GM18873 (cell line): ENCODE measurements at regions not wholly inside any gene's neighbourhood (a gene's known extent, or its start where the extent isn't known, plus 50 kb on each side); places are given as distances from the start of the nearest gene placed in this dataset.
"Not testable (repeated sequence)": the region's sequence is repeated elsewhere in the genome, so short reads cannot be mapped to it uniquely, and the experiment has no call there.

Experiments
- ATAC-seq: cut with Tn5 transposase; IDR thresholded peaks from one replicate; pipeline ENCODE4 v1.9.1; 2021; ENCODE audit warnings: mild to moderate bottlenecking, moderate library complexity, moderate number of reproducible peaks; ENCODE audit not compliant: unreplicated experiment, low FRiP score

DNA sequence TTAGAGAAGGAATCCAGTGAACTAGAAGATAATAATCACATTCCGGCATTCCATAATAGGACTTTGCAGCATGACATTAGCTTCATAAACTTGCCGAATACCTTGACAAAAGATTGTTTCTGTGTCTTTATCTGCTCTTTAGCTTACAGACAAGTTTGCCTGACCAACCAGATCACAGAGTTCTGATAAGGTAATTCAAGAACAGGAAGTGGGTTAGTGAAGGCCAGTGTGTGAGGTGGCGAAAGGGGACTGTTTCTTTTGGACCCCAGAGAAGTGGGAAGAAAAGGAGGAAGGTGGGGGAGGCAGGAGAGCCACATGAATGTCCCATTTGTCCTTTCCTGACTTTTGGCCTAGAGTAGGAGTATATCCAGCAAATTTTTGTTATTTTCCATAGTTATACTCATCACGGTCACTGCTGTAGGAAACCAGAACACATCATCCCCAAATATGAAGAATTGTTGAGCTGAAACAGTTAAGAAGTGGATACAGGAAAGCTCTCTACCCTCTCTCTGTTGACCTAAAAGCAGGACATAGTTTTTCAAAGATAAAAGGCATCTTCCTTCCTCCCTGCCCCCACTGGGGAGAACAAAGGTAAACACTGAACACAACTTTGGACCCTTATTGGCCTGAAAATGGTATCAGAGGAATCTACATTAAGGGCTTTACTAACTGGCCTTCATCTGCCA, 72.4 kb upstream of the TNFAIP3 start:
- no peak for ATAC-seq

DNA sequence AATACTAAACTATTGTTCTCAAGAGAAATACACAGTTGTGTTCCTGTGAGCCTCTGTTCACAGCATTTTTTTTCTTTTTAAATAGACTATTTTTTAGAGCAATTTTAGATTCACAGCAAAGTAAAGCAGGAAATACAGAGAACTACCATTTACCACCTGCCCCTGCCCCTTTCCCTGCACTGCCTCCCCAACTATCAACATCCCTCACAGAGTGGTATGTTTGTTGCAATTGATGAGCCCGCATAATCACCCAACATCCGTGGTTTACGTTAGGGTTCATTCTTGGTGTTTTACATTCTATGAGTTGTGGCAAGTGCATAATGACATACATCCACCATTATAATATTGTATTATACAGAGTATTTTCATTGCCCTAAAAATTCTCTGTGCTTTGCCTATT, 71.6 kb upstream of the TNFAIP3 start:
- no peak for ATAC-seq

DNA sequence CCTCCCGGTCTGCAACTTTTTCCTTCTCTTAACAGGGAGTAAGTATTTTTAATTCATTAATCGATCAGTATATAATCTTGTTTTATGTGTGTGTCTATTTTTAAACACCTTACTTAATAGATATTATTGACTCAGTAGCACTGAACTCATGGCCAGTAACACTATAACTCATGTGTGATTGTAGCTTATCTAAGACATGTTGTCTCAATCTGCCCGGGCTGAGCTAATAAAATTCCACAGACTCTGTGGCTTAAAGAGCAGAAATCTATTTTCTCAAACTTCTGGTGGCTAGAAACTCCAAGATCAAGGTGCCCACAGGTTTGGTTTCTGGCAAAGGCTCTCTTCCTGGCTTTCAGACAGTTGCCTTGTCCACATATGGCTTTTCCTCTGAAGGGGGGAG, 68.8 kb upstream of the TNFAIP3 start:
- no peak for ATAC-seq

DNA sequence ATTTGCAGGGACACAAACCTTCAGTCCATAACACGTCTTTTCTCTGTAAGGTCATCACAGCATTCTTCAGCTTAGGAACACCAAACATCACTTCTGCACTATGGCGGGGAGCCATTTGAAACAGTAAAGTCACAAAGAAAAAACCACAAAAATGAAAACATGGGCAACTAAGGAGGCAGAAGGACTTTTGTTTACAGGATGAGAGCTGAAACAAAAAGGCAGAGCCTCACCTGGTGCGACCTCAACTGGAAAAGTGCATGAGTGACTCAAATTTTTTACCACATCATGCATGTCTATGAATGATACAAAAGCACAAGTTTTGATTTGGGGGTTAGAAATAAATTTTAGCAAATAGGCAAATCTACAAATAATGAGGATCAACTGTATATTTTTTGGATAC, 68.2 kb upstream of the TNFAIP3 start:
- no peak for ATAC-seq

DNA sequence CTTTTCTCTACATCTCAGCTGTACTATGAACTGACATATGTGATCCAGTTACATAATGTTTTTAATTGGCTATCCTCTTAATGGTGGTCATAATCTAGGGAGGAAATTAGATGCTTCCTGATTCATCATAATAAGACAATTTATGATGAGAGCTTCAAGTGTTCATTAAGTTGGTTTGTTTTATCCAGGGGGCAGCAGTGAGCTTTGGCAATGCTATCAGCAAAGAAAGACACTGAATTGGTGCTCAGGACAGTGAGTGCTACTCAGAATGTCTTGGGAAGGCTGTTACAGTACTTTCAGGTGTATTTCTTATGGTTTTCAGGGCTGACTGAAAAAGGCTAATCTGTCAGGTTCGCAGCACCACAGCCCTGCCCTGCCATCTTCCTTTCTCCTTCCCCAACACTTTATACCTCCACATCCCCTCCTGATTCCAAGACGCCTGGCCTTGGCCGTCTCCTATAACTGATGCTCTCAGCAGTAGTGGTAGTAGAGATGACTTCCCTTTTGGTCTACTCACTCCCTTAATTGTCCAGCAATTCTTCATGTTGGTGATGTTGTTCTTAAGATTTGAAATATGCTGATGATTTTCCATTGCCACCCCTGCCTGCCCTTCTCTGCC, 67.0 kb upstream of the TNFAIP3 start:
- ATAC-seq, result peak; percentile 49

DNA sequence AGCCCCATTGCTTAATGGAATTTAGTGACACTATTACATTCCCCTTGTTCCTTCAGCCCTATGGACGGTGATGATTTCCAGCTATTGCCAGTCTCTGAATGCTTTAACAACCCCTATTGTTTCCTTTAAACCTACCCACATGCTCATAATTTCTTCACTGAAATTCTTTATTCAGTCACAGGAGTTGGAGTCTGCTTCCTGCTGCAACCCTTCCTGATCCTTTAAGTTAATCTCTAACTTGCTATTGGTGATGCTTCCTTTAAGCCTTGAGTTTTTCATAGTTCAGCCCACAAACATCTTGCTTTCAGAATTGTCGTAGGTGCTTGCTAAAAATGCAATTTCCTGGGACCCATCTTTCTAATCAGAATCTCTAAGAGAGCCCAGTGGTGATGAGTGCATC, 66.3 kb upstream of the TNFAIP3 start:
- no peak for ATAC-seq

DNA sequence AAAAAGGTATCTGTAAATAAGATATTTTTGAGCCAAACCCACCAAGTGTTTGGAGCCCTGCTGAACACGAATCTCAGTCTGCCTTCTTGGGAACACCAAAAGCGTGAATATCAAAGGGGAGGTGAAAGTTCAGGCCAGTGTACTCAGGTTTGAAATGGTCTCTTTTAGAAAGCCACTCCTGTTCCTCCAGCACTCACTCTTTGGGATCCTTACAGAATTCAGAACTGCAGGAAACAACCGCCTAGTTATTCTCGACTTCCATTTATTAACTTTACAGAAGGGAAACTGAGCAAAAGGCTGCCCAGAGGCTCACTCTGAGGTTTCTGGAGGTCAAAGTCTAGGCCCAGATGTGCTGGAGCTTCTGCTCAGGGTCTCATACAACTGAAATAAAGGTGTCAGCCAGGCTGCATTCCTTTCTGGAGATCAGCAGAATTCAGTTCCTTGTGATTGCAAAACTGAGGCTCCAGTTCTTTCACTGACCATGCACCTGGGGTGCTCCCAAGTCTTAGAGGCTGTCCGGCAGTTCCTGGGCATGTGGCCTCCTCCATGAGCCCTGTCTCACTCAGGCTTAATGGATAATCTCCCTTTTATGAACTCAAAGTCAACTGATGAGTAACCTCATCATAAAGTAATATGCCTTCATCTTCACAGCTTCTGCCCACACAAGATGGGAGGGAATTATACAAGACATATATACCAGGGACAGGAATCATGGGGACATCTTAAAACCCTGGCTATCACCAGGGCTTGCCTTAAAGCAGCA, 65.5 kb upstream of the TNFAIP3 start:
- ATAC-seq, result no peak

DNA sequence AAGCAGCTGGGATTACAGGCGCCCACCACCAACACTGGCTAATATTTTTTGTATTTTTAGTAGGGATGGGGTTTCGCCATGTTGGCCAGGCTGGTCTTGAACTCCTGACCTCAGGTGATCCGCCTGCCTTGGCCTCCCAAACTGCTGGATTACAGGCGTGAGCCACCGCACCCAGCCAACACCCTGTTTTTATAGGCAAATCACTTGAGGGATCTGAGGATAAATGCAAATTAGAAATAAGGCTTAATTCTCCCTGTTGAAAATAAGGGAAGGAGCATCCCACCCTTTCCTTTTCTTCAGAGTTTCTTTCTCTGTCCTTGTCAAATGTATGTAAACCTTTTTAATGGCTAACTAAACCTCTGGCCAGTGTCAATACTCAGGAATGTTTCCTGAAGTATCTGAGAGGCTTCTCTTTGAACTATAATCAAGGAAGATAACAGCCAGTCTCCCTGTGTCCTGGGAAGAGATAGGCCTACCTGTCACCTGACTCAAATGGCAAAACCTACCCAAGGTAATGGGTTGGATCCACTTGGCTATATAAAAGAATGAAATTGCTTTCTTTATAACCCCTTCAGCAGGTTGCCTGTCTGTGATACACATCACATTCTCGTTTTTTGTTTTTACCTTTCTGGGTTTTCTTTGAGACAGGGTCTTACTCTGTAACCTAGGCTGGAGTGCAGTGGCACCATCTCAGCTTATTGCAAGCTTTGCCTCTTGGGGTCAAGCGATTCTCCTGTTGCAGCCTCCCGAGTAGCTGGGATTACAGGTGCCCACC, 64.5 kb upstream of the TNFAIP3 start:
- no peak for ATAC-seq

DNA sequence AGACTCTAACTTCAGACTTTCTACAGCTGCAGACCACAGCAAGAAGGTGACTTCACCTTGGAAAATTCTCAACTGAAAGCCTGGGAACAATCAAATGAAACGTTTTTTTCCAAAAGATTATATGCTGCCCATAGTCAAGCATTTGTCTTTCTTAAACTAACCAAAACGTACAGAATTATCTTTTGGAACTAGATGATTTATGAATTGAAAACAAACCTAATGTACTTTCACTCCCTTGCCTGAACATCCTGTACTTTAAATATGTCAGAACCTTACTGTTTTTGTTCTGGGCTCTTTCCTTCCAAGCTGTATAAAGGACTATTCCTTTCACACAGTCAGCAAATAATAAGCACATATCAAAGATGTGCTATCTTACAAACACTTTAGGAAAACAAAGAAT, 62.4 kb upstream of the TNFAIP3 start:
- ATAC-seq, result no peak

DNA sequence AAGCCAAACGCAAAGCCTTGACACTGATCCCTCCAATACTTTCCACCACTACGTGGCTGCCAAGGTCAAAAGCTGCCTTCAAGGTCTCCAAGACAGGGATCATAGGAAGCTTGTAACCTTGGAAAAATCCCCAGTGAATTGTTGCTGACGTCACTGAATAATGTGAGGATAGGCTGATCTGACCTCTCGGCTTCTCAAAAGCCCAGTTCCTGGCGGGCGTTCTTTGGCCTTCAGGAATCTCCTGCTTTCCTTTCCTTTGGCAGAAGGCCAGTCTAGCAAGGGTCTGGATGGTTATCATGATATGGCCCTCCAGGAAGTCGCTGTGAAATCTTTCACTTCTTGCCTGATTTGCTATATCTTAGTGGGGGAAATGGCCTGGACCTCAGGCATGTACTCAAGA, 61.4 kb upstream of the TNFAIP3 start:
- ATAC-seq, result no peak

DNA sequence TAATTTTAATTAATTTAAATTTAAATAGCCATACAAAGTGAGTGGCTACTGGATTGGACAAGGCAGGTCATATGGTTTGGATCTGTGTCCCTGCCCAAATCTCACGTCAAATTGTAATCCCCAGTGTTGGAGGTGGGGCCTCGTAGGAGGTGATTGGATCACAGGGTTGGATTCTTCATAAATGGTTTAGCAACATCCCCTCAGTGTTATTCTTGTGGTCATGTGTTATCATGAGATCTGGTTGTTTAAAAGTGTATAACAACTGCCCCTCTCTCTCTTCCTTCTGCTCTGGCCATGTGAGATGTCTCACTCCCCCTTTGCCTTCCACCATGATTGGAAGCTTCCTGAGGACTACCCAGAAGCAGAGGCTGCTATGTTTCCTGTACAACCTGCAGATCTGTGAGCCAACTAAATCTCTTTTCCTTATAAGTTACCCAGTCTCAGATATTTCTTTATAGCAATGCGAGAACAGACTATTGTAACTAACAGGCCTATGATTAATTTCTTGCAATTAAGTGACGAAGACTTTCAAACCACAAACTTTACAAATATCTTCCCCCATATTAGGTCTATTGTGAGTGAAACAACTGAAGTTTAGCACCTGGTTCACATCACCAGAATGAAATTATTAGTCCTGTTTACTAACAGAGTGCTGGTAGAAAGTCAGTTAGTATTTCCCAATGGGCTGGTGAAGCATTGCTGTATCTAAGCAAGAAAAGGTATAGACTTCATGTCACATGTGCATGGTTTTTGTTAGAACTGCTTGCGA, 60.0 kb upstream of the TNFAIP3 start:
- ATAC-seq, result no peak

DNA sequence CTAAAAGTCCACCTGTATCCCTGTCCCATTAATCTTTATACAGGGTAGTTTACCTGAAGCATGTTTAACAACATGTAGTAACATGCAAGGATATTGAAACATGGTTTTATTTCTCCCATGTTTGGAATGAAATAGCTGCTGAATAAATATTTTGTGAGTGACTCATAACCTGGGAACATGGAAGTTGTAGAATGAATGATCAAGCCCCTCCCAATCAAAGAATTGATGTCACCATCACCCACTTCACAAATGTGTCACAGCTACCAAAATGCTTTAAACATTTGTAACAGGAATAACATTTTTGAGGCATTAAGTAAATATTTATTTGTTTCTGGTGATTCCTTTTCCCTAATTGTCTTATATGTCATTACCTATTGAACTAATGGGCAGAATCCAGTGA, 58.9 kb upstream of the TNFAIP3 start:
- ATAC-seq, result no peak

DNA sequence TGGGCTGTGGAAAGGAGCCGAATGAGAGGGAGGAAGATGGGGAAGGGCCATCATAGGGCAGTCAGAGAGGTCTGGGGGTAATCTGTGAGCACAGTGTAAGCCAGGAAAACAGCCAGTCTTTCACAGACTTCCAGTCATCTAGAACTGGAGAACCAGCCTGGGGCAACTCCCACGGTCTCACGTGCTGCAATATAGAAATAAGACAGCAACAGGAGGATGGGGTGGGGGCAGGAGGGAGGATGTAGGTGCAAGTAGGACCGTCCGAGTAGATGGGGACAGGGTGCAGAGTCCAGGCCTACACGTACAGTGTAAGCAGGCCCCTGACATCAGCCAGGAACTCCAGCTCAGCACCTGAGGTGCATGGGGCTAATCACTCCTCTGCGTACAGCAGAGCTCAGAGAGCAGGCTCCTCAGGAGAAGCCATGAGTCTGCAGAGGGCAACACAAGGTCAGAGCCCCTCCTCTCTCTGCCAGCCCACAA, 58.2 kb upstream of the TNFAIP3 start:
- ATAC-seq, result no peak

DNA sequence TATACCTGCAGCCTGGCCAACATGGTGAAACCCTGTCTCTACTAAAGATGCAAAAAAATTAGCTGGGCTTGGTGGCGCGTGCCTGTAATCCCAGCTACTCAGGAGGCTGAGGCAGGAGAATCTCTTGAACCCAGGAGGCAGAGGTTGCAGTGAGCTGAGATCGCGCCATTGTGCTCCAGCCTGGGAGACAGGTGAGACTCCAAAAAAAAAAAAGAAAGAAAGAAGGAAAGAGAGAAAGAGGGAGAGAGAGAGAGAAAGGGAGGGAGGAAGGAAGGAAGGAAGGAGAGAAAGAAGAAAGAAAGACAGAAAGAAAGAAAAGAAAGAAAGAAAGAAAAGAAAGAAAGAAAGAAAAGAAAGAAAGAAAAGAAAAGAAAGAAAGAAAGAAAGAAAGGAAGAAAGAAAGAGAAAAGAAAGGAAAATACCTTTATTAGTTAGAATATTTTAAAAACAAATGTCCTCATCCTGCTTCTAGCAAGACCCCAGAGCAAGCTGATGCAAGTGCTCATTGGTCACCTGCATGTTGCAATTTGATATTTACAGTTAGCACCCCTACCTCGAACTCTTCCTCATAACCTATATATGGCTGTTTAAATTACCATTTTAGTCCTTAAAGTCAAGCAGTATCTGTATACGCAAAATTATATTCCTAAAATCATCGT, 57.0 kb upstream of the TNFAIP3 start:
- ATAC-seq, result not testable (repeated sequence)

DNA sequence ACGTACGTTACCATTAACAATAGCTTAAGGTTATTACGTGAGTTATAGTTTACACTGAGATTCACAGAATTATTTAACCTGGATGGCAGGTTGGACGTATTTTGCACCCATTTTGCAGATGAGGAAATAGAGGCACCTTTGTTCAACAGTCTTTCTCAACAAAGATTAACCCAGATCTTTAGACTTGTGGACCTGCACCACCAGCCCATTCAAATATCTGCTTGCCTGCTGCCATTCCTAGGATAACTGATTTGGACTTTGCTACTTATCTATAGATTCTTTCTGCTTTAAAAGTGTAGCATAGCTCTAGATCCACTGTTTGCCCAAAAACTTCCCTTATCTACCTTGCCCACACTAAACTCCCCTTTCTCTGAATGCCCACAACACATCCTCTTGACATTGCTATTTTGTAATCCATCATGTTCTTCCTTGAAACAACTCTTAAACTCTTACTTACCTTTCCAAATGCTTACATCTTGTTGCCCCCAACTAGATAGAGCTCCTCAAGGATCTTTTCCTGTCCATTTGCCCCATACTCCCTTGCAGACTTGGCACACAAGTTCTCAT, 56.4 kb upstream of the TNFAIP3 start:
- ATAC-seq, result no peak

DNA sequence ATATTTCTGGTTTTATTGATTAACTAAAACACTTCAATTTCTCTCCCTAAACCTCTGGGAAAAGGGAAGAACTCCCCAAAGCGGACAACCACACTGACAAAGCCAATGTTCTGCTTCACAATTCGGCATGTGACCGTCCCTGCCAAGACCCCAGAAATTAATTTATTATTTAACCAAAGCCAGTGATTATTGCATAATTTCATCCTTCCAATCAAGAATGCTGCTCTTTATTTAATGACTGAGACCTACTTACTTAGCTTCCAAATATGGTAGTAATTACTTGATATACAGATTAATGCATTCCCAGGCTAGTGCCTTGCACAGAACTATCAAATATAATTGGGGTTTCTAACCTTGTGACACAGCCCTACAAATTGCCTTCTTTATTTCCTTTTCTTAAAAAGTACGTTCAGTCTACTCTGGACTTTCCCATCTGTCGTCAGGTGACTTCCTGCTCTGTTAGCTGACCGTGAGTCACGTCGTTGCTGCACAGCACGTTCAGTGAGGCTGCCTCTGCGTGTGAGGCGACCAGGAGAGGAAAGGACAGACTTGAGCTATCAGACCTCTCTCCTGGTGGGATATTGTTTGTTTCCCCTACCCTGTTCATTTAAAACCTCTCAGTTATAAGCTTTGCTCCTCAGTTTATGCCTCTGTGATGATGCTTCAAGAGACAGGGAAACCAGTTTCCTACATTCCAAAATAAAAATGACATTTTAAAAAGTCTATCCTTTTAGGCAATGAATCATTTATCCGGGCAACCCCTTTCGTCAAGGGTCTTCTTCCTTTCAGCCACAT, 55.7 kb upstream of the TNFAIP3 start:
- ATAC-seq, result peak; percentile 89

DNA sequence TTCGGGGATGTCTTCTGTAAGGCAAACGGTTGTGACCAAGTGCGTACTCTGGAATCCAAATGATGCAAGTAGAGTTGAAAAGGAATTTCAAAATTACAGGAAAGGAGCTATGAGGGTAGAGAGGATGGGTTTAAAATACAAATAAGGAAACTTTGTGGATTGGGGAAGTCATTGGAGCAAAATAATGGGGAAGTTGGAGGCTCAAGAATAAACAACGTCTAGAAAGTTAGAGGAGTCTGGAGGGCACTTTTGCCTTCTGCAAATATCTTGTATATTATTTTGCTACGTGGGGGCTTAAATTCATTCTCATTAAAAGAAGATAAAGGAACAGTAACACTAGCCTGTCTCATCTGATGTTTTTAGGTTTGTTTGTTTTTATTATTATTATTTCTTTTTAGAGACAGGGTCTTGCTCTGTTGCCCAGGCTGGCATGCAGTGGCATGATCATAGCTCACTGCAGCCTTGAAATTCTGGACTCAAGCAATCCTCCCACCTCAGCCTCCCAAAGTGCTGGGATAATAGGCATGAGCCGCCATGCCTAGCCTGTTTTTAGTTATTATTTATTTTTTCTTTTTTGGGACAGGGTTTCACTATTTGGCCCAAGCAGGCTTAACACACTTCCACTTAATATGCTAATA, 55.0 kb upstream of the TNFAIP3 start:
- no peak for ATAC-seq
